ENCODE measurements at regions not wholly inside any gene's neighbourhood (a gene's known extent, or its start where the extent isn't known, plus 50 kb on each side); places are given as distances from the start of the nearest gene placed in this dataset.

GRCh38 chr10:37476285-37476684, 350.9 kb downstream of the ANKRD30A start:
- TF ChIP-seq CTCF (IDR thresholded peaks at IDR 0.05) (no peak), POLR2A (IDR thresholded peaks at IDR 0.05) (no peak)
